DND-41 (cell line): ENCODE measurements at regions not wholly inside any gene's neighbourhood (a gene's known extent, or its start where the extent isn't known, plus 50 kb on each side); places are given as distances from the start of the nearest gene placed in this dataset.

ENCODE experiments used
- ATAC-seq: fragments of 200-7000 bp; cut with Tn5 transposase; 3 replicates; pipeline ENCODE4 v1.9.1; 2021; ENCODE audit warnings: low read depth; ENCODE audit not compliant: insufficient read depth
- DNase-seq: peaks from one replicate; pipeline ENCODE4 v3.0.0-alpha.2; 2020
- H2AFZ ChIP-seq: 2 replicates; pipeline ENCODE4 v1.6.0; 2012; ENCODE audit warnings: low read depth, low read length
- H3K27ac ChIP-seq: 2 replicates; pipeline ENCODE4 v1.5.1; 2012; ENCODE audit warnings: low read length, inconsistent platforms
- H3K27me3 ChIP-seq: fragments of 200-600 bp; sonication (generic); 2 replicates; pipeline ENCODE4 v1.6.0; 2012; ENCODE audit warnings: low read length, mild to moderate bottlenecking, inconsistent platforms; ENCODE audit not compliant: insufficient read depth, poor library complexity
- H3K36me3 ChIP-seq: 2 replicates; pipeline ENCODE4 v1.5.1; 2012; ENCODE audit warnings: low read length, inconsistent platforms; ENCODE audit not compliant: insufficient read depth
- H3K4me1 ChIP-seq: 2 replicates; pipeline ENCODE4 v1.5.1; 2012; ENCODE audit warnings: mild to moderate bottlenecking, low read length; ENCODE audit not compliant: insufficient read depth
- H3K4me2 ChIP-seq: 2 replicates; pipeline ENCODE4 v1.6.0; 2012; ENCODE audit warnings: mild to moderate bottlenecking, moderate library complexity, low read length, inconsistent platforms; ENCODE audit not compliant: insufficient read depth
- H3K4me3 ChIP-seq, 2 experiments: fragments of 200-600 bp in 1 of 2; shearing (Covaris generic) in 1 of 2; 2 replicates each; pipeline ENCODE4 v1.5.1; 2012 to 2016; ENCODE audit warnings: inconsistent platforms in 2 of 2, low read length in 2 of 2, mild to moderate bottlenecking in 2 of 2, low read depth in 1 of 2, moderate library complexity in 1 of 2
- H3K79me2 ChIP-seq: 2 replicates; pipeline ENCODE4 v1.6.0; 2012; ENCODE audit warnings: low read length, inconsistent platforms; ENCODE audit not compliant: insufficient read depth
- H3K9ac ChIP-seq: 2 replicates; pipeline ENCODE4 v1.6.0; 2012; ENCODE audit warnings: low read depth, mild to moderate bottlenecking, inconsistent platforms, low read length, moderate library complexity
- H3K9me3 ChIP-seq: 2 replicates; pipeline ENCODE4 v1.5.1; 2012; ENCODE audit warnings: low read length, moderate library complexity, mild to moderate bottlenecking, inconsistent platforms; ENCODE audit not compliant: insufficient read depth, severe bottlenecking
- H4K20me1 ChIP-seq: 2 replicates; pipeline ENCODE4 v1.6.0; 2012; ENCODE audit warnings: low read length; ENCODE audit not compliant: insufficient read depth
- CTCF ChIP-seq: IDR thresholded peaks from 2 replicates; pipeline ENCODE4 v1.5.1; 2012; ENCODE audit warnings: borderline replicate concordance, low read length, moderate library complexity, mild to moderate bottlenecking; ENCODE audit not compliant: poor library complexity, severe bottlenecking; ENCODE audit errors: extremely low read depth
- EZH2 ChIP-seq: IDR thresholded peaks from 3 replicates; pipeline ENCODE4 v1.6.1; 2012; ENCODE audit warnings: borderline replicate concordance, low read depth, mild to moderate bottlenecking, moderate library complexity, low read length, inconsistent platforms; ENCODE audit not compliant: severe bottlenecking

DNA sequence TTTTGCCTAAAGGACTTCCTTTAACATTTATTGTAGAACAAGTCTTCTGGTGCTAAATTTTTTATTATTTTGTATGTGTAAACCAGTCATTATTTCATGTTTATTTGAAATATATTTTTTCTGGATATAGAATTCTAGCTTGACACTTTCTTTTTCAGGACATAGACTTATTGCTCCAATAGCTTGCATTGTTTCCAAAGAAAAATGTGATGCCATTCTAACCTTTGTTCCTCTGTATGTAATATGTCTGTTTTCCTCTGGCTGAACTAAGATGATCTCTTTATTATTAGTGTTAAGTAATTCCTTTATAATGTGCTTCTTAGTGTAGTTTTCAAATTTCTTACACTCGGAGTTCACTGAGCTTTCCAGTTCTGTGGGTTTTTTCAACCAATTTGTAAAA is 174.1 kb upstream of the STARD13 start:
- no peak for DNase-seq
- TF ChIP-seq EZH2, result no peak
- TF ChIP-seq CTCF, result no peak

DNA sequence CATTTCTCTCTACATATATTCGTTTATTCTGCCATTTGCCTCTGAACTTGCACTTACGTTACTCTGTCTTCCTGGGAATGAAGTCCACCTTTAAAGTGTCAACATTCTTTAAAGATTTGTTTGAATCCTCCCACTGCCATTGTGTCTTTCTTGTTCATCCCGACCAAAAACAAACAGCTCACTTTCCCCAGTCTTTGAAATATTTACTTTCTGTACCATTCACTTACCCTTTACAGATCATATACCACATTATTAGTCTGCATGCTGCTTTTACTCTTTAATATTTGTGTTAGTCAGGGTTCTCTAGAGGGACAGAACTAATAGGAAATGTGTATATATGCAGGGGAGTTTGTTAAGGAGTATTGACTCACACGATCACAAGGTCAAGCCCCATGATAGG is 176.6 kb upstream of the STARD13 start:
- DNase-seq (no peak), ATAC-seq (no peak)
- H3K27ac ChIP-seq, result no peak overlapping the region
- no peak overlapping the region for H3K4me3 ChIP-seq
- no peaks in the 10 kb centered on the region for H3K9me3 ChIP-seq
- no peak overlapping the region for H3K9ac ChIP-seq
- H3K79me2 ChIP-seq, result no peaks in the 10 kb centered on the region
- H3K36me3 ChIP-seq, result no peaks in the 10 kb centered on the region
- no peaks in the 10 kb centered on the region for H4K20me1 ChIP-seq
- H3K27me3 ChIP-seq, result no peaks in the 10 kb centered on the region
- no peak overlapping the region for H3K4me2 ChIP-seq
- no peak overlapping the region for H2AFZ ChIP-seq
- no peaks in the 10 kb centered on the region for H3K4me1 ChIP-seq
- TF ChIP-seq EZH2 (no peak), CTCF (no peak)

More for the DNA sequence above, 174.1 kb upstream of the STARD13 start:
- Histone ChIP-seq H3K4me2 (no peak overlapping the region), H3K4me1 (no peaks in the 10 kb centered on the region), H3K9me3 (no peaks in the 10 kb centered on the region), H4K20me1 (no peaks in the 10 kb centered on the region), H3K9ac (no peak overlapping the region), H3K27ac (no peak overlapping the region), H3K36me3 (no peaks in the 10 kb centered on the region), H2AFZ (no peak overlapping the region), H3K4me3 (no peak overlapping the region), H3K27me3 (no peaks in the 10 kb centered on the region), H3K79me2 (no peaks in the 10 kb centered on the region)
- ATAC-seq, result no peak

DNA sequence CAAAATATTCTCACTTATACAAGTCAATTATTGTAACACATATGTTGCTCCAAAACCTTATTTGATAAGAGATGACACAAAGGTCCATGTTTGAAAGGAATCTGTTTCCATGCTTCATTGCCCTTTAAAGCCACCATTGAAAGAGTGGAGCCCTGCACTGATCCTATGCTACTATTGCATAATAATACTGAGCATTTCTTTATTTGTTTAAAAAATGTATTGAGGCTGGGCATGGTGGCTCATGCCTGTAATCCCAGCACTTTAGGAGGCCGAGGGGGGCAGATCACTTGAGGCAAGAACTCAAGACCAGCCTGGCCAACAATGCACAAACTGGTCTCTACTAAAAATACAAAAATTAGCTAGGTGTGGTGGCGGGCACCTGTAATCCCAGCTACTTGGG is 178.8 kb upstream of the STARD13 start:
- H3K27ac ChIP-seq, result no peak overlapping the region
- no peak overlapping the region for H3K4me3 ChIP-seq
- H3K4me2 ChIP-seq, result no peak overlapping the region
- H3K36me3 ChIP-seq, result no peaks in the 10 kb centered on the region
- no peak overlapping the region for H3K9ac ChIP-seq
- H3K79me2 ChIP-seq, result no peaks in the 10 kb centered on the region
- H2AFZ ChIP-seq, result no peak overlapping the region
- DNase-seq (no peak), ATAC-seq (no peak)
- H3K4me1 ChIP-seq, result no peaks in the 10 kb centered on the region
- TF ChIP-seq CTCF, result no peak
- TF ChIP-seq EZH2, result no peak
- H4K20me1 ChIP-seq, result no peaks in the 10 kb centered on the region
- H3K27me3 ChIP-seq, result no peaks in the 10 kb centered on the region
- H3K9me3 ChIP-seq, result no peaks in the 10 kb centered on the region

GRCh38 chr13:33466262-33466661 is 180.7 kb upstream of the STARD13 start:
- no peak for ATAC-seq

More at GRCh38 chr13:33466262-33466661, 180.7 kb upstream of the STARD13 start:
- Histone ChIP-seq H3K27ac (no peak overlapping the region), H3K27me3 (no peaks in the 10 kb centered on the region), H3K4me2 (no peak overlapping the region), H4K20me1 (no peaks in the 10 kb centered on the region), H2AFZ (no peak overlapping the region), H3K9ac (no peak overlapping the region), H3K36me3 (no peaks in the 10 kb centered on the region), H3K9me3 (no peaks in the 10 kb centered on the region), H3K4me3 (no peak overlapping the region), H3K79me2 (no peaks in the 10 kb centered on the region), H3K4me1 (no peaks in the 10 kb centered on the region)
- TF ChIP-seq EZH2, result no peak
- TF ChIP-seq CTCF, result no peak
- DNase-seq, result no peak
